Stimulated activated CD4-positive, alpha-beta T cell treated with anti-CD3 and anti-CD28 coated beads, Interleukin-15, amount 100 ng/mL, for 48 hours (primary cell): ENCODE measurements at regions not wholly inside any gene's neighbourhood (a gene's known extent, or its start where the extent isn't known, plus 50 kb on each side); places are given as distances from the start of the nearest gene placed in this dataset.
"Not testable (repeated sequence)": the region's sequence is repeated elsewhere in the genome, so short reads cannot be mapped to it uniquely, and the experiment has no call there.

Source experiments
- DNase-seq, 2 donors: peaks; one replicate each; pipeline ENCODE4 v3.0.0-alpha.2; 2020; ENCODE audit warnings: low read depth in 2 of 2

DNA sequence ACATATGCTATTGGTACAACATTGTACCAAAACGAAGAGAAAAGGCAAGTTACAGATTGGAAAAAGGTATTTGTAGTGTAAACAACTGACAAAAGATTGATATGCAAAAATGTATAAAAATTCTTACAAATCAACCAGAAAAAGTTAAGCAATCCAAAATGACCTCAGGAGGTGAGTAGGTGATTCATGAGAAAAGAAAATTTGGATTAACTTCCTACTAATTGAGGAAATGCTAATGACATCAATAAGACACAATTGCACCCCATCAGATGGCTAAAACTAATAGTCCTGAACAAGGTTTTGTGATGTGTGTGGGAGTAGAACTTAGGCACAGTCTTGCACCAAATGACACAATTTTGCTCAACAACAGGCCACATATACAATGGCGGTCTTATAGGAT is 129.3 kb downstream of the COPS8 start:
- DNase-seq = no peak

DNA sequence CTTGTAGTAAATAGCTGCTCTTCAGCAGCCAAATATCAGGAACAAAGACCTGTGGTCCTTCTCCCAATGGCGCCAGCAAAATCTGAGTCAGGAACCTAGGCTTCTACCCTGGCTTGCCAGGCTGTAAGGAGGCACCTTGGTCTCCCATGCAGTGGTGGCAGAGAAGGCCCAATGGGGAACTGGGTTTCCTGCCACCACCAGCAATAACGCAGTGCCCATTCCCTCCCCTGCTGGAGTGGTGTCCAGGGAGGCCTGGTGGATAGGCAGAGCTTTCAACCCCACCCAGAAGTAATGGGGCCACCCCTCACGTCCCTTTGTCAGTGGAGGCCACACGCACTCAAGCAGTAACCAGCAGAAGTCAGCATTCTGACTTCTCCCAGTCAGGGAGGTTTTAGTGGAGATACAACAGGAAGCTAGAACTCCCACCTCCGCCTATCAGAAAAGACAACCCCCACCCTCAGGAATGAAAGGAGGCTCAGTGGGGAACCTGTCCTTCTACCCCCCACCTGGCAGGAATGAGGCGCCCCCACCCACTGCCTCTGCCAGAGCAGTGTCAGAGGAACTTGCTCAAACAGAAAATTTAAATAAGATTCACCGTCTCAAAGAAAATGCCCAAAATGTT is 132.4 kb downstream of the COPS8 start:
- DNase-seq = no peak

DNA sequence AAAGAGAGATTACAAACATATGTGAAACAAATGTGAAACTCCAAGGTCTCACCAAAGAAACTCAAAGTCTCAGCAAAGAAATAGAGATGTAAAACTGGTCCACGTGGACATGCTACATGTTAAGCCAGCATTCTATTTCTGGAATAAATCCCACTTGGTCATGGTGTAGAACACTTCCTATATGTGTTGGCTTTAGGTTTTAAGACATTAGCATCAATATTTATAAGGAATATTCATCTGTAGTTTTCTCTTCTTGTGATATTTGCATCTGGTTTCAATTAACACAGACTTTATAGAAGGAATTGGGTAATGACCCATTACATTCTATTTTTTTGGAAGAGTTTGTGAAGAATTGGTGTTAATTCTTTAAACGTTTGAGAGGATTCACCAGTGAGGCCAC is 133.1 kb downstream of the COPS8 start:
- no peak for DNase-seq

DNA sequence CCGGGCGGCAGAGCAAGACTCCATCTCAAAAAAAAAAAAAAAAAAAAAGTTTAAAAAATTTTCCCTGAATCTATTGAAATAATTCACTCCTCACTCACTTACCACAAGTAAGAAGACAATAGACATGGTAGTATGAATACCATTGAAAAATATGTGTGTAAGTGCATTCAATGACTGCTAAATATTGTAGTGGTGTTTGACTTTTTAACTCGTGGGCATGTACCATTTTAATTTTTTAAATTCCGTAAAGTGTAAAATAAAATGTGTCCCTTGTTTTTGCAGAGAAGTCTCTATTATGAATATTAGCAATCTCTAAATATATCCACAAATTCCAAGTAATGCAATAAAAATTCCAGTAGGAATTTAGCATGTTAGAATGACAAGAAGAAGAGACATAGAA is 134.1 kb downstream of the COPS8 start:
- DNase-seq = no peak

DNA sequence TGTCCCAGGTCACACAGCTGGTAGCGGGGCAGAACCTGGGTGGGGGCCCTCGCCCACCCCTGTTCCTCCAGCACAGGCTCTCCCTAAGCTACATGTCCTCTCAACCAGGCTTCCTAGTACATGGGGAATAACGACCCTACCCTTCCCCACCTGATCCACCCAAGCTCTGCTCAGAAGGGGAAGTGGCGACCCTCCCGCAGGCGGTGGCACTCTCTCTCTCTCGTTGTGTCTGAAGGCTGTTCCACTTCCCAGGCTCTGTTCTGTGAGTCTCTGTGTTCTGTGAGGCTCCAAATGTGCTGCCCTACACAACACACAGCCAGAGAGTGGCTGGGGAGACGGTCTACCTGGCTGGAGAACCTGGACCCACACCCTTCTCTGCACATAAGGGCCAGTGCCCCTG is 135.8 kb downstream of the COPS8 start:
- no peak for DNase-seq

DNA sequence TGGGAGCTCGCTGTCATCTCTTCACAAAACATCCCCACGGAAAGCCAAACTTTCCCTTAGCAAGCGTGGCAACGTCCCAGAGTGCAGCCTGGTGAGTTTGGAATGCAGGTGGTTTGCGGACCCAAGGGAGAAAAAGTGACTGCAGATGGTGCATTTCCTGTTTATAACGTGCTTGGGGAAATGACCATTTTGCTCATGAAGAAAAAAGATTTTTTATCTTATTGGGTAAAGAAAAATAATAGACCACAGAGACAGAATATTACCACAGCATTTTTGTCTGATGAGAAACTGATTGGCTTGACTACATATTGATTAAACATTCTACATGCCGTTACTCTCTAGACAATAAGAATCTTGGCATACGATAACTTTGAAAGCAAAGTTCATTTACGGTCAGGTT is 136.5 kb downstream of the COPS8 start:
- no peak for DNase-seq

DNA sequence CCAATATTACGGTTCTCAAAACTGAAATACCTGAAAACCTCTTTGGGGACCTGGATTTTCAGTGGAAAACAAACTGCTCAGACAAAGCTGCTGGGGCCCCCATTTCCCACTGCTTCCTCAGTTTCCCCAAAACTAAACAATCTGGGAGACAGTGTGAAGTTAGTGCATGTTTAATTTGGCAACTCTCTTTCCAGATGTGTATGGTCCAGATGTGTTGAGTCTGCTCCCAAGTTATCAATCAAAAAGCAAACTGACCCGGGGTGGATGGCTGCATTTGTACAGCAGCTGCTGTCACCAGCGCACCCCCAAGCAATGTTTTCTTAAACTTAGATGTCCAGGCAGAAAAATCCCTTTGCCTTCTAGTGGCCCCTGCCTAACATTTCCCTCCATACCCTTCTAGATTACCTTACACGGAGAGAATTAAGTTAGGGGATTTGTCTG is 136.9 kb downstream of the COPS8 start:
- no peak for DNase-seq

DNA sequence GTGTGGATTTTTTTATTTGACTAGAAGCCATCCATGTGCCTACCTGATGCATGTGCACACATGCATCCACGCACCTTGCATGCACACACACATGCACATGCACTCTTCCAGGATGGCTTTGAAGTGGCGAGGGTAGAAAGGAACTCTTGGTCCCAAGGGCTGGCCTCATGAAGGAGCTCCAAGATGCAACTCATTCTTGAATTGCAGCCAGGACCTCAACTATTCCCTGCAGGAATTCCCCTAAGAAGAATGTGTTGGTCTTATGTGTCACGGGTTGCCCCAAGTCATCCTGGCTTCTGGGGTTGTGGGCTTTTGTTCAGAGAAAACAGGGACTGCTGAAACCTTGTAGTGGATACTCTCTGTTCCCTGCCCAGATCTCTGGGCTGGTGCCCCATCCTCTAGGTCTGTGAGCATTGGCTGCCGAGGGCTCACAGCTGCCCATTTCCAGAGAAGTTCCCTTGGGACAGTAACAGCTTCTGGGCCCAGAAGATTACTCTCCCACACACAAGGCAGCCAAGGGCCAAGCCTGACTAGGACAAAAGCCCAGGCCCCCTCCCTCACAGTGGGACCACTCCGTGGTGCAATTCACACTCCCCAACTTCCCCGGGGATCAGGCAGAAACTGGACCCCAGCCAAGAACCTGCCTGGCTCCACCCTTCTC is 137.6 kb downstream of the COPS8 start:
- no peak for DNase-seq

DNA sequence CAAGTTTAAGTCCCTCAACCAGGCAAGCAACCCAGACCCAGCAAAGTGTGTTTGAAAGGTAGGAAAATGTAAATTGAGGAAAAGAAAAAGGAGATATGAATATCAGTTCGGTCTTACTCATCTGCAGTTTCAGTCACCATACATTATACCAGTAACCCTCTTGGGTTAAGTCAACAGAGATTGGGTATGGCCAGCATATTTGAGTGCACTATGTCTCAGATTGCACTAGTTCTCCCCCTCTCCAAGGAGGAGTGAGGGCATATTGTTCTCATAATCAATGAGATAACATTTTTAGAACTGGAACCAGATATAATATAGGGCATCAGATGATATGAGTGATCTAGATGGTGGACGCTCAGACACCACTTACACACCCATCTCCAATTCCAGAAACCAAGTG is 141.5 kb downstream of the COPS8 start:
- no peak for DNase-seq

DNA sequence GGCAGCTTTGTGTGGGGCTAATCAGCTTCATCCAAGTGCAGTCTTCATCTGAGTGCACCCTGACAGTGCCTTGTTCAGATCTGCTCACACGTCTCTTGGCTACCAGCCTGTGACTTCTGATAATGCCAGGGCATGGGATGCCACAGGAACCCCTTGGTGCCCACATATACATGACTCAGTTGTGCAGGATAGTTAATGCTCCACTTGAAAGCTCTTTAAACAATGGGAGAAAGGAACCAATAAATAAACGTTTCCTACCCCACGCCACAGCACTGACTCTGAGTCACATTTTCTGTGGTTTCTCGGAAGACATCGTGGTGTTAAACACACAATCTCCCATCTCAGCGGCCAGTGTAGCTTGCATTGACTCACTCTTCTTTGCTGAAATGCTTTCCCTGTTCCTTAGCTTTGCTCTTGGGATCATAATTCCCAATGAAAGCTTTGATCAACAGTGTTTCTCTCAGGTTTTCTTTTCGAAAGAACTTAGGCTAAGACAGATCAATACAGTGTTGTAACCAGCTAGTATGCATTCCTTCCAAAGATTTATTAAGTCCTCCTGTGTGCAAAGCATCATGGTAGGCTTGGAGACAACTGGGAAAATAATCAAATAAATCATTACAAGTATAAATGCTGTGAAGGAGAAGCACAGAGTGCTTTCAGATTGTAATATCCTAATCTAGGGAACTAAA is 142.0 kb downstream of the COPS8 start:
- DNase-seq = peak; percentile 14 to 15

DNA sequence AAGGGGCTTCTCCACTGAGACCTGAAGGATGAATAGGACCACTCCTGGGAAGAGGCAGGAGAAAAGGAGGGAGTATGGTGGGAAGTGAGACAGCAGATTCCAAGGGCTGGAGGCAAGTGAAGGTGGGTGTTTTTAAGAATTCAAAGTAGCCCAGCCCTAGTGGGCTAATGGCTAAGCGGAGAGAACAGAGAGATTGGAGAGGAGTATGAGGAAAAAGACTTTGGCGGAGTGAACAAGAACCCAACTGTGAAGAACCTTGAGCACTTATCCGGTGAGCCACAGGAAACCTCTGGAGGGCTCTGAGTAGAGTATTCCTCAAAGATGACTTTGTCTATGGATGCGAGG is 142.6 kb downstream of the COPS8 start:
- no peak for DNase-seq

DNA sequence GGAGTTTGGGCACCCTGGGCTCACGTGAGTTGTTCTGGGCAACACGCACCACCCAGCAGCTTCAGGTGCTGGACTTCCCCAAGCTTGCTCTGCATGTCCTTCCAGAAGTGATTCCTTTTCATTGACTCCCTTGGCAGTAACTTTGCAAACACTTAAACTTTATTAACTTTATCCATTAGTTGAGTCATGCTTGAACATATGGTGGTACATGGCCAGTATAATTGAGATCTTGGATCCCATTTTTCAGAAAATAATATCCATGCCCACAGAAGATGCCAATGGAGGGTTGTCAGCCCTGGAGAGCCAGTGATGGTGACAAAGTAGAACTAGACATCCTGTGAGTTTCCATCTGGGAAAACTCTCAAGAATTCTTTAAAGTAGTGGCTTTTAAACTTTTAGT is 144.2 kb downstream of the COPS8 start:
- DNase-seq = no peak

DNA sequence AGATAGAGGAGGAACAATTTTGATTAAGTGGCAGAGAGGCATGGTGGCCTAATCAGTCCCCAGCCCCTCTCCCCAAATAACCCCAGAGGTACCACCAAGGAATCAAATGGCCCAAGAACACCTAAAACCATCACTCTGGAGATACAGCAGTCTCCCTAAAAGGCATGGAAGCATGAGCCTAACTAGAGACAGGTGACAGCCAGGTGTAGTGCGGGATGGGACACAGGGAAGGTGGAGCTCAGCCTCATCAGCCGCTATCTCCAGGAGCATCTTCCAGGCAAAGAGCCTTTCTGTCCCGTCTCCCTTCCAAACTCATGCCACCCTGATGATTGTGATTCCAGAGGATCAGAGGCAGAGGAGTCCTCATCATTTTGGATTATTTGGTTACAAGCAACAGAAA is 144.7 kb downstream of the COPS8 start:
- DNase-seq = no peak

DNA sequence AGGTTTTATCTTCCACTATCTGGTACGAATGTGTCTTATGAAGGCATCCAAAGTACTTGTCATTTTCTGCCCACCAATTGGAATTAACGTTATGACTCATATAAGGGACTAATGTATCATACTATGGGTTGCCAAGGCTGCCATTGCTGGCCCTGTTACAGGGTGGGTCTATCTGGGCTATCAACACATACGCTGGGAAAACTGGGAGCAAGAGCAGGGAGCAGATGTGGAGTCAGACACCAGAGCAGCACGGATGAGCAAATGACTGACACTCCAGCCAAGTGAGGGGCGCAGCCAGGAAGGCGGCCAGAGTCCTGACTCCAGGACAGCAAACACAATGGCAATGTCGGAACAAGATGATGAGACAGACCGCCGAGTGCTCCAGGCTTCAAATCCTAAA is 145.9 kb downstream of the COPS8 start:
- DNase-seq = no peak

DNA sequence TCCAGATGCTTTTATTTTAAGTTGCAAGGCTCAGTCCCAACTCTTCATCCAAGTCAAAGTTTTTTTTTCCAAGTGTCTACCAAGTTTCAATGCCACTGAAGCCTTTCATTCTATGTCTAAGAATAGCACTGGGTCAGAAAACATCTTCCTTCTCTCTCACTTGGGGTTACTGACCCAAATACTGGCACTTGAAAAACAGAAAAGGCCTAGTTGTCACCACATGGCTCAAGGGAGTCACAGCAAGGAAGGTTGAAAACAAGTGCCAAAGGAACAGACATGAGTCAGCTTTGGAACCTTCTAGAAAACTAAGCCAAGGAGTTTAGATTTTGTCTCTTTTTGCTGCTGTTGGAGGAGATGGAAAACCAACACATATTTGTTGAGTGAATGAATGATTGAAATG is 146.5 kb downstream of the COPS8 start:
- DNase-seq = no peak

DNA sequence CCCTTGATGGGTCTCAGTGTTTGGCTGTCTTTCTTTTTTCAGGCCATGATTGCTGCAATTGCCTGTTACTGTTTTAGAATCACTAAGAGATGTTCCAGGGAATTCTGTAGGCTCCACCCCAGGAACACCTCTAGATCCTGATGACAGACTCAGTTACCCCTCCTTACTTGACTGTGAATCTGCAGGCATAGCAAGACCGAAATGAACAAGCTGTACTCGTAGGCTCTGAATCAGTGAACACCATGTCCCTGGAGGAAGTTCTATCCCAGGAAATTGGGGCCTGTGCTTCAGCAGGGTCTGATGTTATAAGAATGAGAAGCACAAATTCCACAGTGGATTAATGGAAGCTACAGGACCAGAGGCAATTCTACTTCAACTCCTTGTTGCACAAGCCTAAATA is 148.6 kb downstream of the COPS8 start:
- DNase-seq = no peak

DNA sequence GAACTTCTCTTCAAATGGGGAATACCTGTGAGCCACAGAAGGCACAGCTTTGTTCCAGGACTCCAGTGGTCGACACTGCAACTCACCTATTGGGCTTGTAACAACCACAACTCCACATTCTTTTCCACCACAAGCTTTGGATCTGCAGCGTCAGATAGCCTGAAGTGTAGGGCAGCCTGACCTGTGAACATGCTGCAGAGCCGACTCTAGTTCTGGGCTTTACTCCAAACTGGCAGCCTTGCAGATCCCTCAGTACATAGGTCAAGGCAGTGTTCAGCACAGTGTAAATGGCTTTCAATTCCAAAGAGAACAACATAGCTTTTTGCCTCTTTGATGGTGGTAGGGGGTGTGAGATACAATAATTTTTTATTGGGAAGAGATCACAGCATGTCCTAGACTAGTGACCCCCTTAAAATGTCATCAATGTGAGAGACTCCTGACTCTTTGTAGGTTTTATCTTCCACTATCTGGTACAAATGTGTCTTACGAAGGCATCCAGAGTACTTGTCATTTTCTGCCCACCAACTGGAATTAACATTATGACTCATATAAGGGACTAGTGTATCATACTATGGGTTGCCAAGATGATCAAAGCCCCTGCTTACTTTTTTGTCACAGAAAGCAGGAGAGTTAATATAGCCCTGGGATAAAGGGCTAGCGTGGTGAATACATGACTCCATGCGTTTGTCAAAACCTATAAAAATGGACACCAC is 149.8 kb downstream of the COPS8 start:
- DNase-seq = no peak

DNA sequence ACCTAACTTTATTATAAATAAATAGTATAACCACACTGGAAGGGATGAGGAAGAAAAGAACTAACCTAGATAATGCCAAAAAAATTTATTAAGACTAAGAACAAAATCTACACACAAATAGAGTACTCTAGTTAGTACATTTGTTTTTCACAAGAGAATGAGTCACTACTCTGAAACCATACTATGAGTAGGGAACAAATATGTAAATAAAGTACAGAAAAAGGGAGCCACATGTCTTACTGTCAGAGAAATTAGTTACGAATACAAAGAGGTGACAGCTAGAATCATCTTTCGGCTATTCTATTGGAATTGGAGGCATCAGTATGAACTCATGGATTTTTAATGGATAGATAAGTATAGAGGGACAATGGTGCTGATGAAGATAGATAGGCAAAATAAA is 150.5 kb downstream of the COPS8 start:
- DNase-seq = no peak

DNA sequence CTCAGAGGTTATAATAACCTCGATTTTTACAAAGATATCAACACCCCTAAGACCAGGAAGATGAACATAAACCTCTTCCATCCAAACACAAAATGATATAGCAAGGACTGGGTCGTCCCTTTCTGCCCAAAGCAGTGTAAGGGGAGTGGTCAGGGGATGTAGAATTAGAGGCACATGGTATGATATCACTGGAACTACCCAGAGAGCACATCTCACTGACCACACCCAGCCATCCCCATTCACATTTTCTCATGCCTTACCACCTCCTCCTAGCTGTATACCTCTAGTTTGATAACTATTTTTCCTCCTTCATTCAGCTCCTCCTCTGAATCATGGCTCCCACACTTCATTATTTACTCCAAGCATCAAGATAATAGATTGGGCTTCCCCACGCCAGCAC is 152.6 kb downstream of the COPS8 start:
- DNase-seq = no peak

DNA sequence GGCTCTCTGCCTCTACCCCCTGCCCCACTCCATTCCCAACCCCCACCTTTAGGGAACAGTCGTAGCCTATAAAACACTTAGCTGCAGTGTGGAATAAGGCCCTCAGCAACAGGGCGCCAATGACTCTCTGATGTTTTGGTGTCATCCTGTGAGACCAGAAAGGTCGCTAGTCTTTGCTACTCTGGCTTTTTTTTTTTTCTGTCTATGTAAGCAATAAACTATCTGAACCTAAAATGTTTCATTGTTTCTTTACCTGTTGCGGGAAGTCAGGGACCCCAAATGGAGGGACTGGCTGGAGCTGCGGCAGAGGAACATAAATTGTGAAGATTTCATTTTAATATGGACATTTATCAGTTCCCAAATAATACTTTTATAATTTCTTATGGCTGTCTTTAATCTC is 154.6 kb downstream of the COPS8 start:
- DNase-seq = no peak

DNA sequence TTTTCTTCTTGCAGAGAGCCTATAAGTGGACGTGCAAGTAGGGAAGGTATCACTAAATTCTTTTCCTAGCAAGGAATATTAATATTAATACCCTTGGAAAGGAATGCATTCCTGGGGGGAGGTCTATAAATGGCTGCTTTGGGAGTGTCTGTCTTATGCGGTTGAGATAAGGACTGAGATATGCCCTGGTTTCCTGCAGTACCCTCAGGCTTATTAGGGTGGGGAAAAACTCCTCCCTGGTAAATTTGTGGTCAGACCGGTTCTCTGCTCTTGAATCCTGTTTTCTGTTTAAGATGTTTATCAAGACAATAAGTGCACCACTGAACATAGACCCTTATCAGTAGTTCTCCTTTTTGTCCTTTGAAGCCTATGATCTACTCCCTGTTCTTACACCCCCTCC is 155.2 kb downstream of the COPS8 start:
- not testable (repeated sequence) for DNase-seq

DNA sequence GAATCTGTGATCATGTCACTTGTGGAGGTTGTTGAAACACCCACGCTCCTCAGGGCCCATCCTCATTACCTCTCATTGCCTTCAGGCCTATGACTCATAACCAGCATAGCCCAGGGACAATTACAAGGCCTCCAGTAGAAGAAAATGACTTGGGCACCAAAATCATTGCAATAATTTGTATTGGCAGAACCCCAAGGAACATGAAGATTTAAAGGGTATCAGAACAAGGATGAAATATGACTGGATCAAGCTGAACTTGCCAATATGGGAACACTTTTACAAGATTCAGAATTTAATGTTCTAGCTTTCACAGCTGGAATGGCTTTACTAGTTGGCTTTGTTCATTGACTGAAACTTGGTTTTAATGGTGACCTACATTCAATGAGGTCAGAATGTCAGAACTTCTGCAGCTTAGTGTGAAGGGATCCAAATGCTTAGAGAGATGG is 156.4 kb downstream of the COPS8 start:
- no peak for DNase-seq

DNA sequence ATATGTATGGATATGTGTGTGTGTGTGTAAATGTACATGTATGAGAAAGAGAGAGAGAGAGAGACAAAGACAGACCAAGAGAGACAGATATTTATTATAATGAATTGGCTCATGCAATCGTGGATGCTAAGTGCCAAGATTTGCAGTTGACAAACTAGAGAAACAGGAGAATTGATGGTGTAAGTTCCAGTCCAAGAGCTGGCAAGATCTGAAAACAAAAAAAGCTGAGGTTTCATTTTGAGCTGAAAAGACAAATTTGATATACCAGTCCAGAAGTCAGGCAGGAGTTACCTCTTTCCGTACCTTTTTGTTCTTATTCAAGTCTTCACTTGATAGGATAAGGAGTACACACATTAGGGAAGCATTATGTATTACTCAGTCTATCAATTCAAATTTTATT is 157.8 kb downstream of the COPS8 start:
- no peak for DNase-seq
